ENCODE measurements at regions not wholly inside any gene's neighbourhood (a gene's known extent, or its start where the extent isn't known, plus 50 kb on each side); places are given as distances from the start of the nearest gene placed in this dataset.

GRCh38 chr18:5732318-5732717, 163.0 kb downstream of the TMEM200C start:
- POLR2A ChIA-PET: no interaction called here
- no peak for DNase-seq (ENCODE audit: extremely low spot score)
- TF ChIP-seq NFRKB (IDR thresholded peaks at IDR 0.05) (no peak), BHLHE40 (IDR thresholded peaks at IDR 0.05; ENCODE audit: borderline replicate concordance) (no peak), PKNOX1 (IDR thresholded peaks at IDR 0.05) (no peak), FOXA1 (IDR thresholded peaks at IDR 0.05) (no peak), FOXK2 (IDR thresholded peaks at IDR 0.05) (no peak), ELF4 (IDR thresholded peaks at IDR 0.05) (no peak), LEF1 (IDR thresholded peaks at IDR 0.05; ENCODE audit: borderline replicate concordance) (no peak), ZNF384 (IDR thresholded peaks at IDR 0.05) (no peak), CTBP1 (IDR thresholded peaks at IDR 0.05; ENCODE audit: borderline replicate concordance) (no peak), ARNT (IDR thresholded peaks at IDR 0.05) (no peak), FOXM1 (IDR thresholded peaks at IDR 0.05; ENCODE audit: borderline replicate concordance) (no peak), TARDBP (IDR thresholded peaks at IDR 0.05) (no peak)
- CTCF ChIA-PET: no interaction called here

GRCh38 chr18:5729983-5730699, 165.2 kb downstream of the TMEM200C start:
- TF ChIP-seq ZNF384 (IDR thresholded peaks at IDR 0.05): no peak
- no peak for TF ChIP-seq PKNOX1 (IDR thresholded peaks at IDR 0.05)
- TF ChIP-seq SP1 (IDR thresholded peaks at IDR 0.05): no peak
- no peak for TF ChIP-seq FOXK2 (IDR thresholded peaks at IDR 0.05)
- TF ChIP-seq ARNT (IDR thresholded peaks at IDR 0.05): no peak
- TF ChIP-seq L3MBTL2 (conservative IDR thresholded peaks at IDR 0.05): no peak
- no peak for DNase-seq (ENCODE audit: extremely low spot score)
- CTCF ChIA-PET: no interaction called here
- POLR2A ChIA-PET: no interaction called here

- no peak for DNase-seq (ENCODE audit: extremely low spot score)
- TF ChIP-seq FOXK2 (IDR thresholded peaks at IDR 0.05) (no peak), FOXM1 (IDR thresholded peaks at IDR 0.05; ENCODE audit: borderline replicate concordance) (no peak), ZNF384 (IDR thresholded peaks at IDR 0.05) (no peak), PKNOX1 (IDR thresholded peaks at IDR 0.05) (no peak), CTBP1 (IDR thresholded peaks at IDR 0.05; ENCODE audit: borderline replicate concordance) (no peak), HDGF (IDR thresholded peaks at IDR 0.05; ENCODE audit: borderline replicate concordance) (no peak), SUZ12 (IDR thresholded peaks at IDR 0.05) (no peak), TARDBP (IDR thresholded peaks at IDR 0.05) (no peak)
- ChIA-PET CTCF (no interaction called here), POLR2A (no interaction called here)
These were observed 166.8 kb downstream of the TMEM200C start for GRCh38 chr18:5728531-5728930.

GRCh38 chr18:5726011-5726410, 169.3 kb downstream of the TMEM200C start:
- TF ChIP-seq CTBP1 (IDR thresholded peaks at IDR 0.05; ENCODE audit: borderline replicate concordance) (no peak), L3MBTL2 (conservative IDR thresholded peaks at IDR 0.05) (no peak), ZNF384 (IDR thresholded peaks at IDR 0.05) (no peak), ARNT (IDR thresholded peaks at IDR 0.05) (no peak), FOXM1 (IDR thresholded peaks at IDR 0.05; ENCODE audit: borderline replicate concordance) (no peak), ELF4 (IDR thresholded peaks at IDR 0.05) (no peak), BHLHE40 (IDR thresholded peaks at IDR 0.05; ENCODE audit: borderline replicate concordance) (no peak), HDGF (IDR thresholded peaks at IDR 0.05; ENCODE audit: borderline replicate concordance) (no peak), LEF1 (IDR thresholded peaks at IDR 0.05; ENCODE audit: borderline replicate concordance) (no peak), PKNOX1 (IDR thresholded peaks at IDR 0.05) (no peak), NFRKB (IDR thresholded peaks at IDR 0.05) (no peak), SUZ12 (IDR thresholded peaks at IDR 0.05) (no peak), TARDBP (IDR thresholded peaks at IDR 0.05) (no peak), FOXA1 (IDR thresholded peaks at IDR 0.05) (no peak), FOXK2 (IDR thresholded peaks at IDR 0.05) (no peak), SP1 (IDR thresholded peaks at IDR 0.05) (no peak)
- ChIA-PET CTCF (no interaction called here), POLR2A (no interaction called here)
- no peak for DNase-seq (ENCODE audit: extremely low spot score)

- CTCF ChIA-PET: no interaction called here
- POLR2A ChIA-PET: no interaction called here
- TF ChIP-seq ELF4 (IDR thresholded peaks at IDR 0.05) (no peak), ARNT (IDR thresholded peaks at IDR 0.05) (no peak), LEF1 (IDR thresholded peaks at IDR 0.05; ENCODE audit: borderline replicate concordance) (no peak), FOXA1 (IDR thresholded peaks at IDR 0.05) (no peak), FOXK2 (IDR thresholded peaks at IDR 0.05) (no peak), CTBP1 (IDR thresholded peaks at IDR 0.05; ENCODE audit: borderline replicate concordance) (no peak), BHLHE40 (IDR thresholded peaks at IDR 0.05; ENCODE audit: borderline replicate concordance) (no peak), FOXM1 (IDR thresholded peaks at IDR 0.05; ENCODE audit: borderline replicate concordance) (no peak), ZNF384 (IDR thresholded peaks at IDR 0.05) (no peak), TARDBP (IDR thresholded peaks at IDR 0.05) (no peak), L3MBTL2 (conservative IDR thresholded peaks at IDR 0.05) (no peak), SP1 (IDR thresholded peaks at IDR 0.05) (no peak), PKNOX1 (IDR thresholded peaks at IDR 0.05) (no peak), SUZ12 (IDR thresholded peaks at IDR 0.05) (no peak), HDGF (IDR thresholded peaks at IDR 0.05; ENCODE audit: borderline replicate concordance) (no peak)
- DNase-seq (ENCODE audit: extremely low spot score): no peak
These were observed 173.4 kb downstream of the TMEM200C start for GRCh38 chr18:5721924-5722323.

All from HEK293T (cell line).